ENCODE measurements at regions not wholly inside any gene's neighbourhood (a gene's known extent, or its start where the extent isn't known, plus 50 kb on each side); places are given as distances from the start of the nearest gene placed in this dataset.

DNA sequence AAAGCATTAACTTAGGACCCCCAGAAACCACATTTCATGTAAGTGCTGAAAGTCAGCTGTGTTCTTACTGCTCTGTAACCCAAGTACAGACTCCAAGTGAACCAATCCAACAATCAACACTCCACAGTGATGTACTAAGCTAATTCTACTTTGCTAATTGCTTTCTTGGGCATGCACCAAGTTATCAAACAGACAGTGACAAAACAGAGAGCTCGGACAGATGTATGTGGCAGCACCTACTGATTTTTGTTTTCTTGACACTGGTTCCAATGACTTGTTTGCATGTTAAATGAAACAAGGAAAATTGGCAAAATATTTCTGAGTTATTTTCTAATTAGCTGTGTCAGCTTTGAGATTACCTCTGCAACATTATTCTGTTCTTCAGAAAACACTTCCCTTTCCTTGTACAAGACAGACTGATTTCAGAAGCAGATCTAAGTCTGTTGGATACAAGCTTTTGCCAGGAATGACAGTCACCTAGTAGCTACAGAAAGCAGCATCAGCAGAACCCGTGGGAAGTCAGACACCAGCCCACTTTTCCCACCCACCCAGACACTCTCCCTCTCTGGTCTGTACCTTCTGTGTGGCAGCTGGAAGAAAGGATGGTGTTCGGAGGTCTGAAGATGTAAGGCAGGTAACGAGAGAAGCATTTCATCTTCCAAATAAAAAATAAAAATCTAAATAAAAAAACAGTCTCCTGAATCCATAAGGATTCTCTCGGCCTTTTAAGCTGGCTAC is 176.7 kb upstream of the PPP2R2B start:
- no peak for DNase-seq (ENCODE audit: low read depth)
- TF ChIP-seq, protein P1, sequence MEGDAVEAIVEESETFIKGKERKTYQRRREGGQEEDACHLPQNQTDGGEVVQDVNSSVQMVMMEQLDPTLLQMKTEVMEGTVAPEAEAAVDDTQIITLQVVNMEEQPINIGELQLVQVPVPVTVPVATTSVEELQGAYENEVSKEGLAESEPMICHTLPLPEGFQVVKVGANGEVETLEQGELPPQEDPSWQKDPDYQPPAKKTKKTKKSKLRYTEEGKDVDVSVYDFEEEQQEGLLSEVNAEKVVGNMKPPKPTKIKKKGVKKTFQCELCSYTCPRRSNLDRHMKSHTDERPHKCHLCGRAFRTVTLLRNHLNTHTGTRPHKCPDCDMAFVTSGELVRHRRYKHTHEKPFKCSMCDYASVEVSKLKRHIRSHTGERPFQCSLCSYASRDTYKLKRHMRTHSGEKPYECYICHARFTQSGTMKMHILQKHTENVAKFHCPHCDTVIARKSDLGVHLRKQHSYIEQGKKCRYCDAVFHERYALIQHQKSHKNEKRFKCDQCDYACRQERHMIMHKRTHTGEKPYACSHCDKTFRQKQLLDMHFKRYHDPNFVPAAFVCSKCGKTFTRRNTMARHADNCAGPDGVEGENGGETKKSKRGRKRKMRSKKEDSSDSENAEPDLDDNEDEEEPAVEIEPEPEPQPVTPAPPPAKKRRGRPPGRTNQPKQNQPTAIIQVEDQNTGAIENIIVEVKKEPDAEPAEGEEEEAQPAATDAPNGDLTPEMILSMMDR (IDR thresholded peaks at IDR 0.05; ENCODE audit: low read length, missing control alignments), result no peak
- no peak overlapping the region for H3K4me3 ChIP-seq (replicated peaks; ENCODE audit: low read depth, low read length)

DNA sequence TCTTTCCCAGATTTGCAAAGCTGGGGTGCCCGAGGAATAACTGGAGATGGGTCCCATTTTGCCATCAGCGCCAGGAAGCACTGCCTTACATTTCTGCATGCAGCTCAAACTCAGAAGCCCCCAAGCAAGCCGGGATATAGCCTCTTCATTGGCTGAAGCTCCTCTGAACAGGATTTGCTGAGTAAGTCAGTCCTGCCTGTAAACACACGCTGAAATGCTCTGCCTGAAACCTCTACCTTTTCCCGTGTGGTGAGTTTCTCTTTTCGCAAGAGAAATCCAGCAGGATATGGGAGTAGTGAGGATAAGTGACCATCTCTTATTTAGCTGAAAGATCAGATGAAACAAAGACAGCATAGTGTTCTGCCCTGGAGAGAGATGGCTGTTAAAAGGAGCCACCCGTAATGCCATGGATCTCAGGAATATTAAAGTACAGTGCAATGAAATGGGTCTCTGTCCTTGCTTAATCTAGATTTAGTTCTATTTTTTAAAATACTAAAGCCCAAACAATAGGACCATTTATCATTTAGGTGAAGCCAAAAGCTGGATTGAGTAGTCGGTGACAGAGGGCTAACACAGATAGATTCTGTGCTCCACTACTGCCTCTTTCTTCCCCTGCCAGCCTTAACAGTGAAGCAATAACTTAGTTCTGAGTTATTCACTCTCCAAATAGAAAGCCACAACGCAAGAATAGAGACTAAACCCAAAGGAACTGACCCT is 177.5 kb upstream of the PPP2R2B start:
- no peak for DNase-seq (ENCODE audit: low read depth)
- TF ChIP-seq, protein P1 (IDR thresholded peaks at IDR 0.05; ENCODE audit: low read length, missing control alignments), result no peak
- no peak overlapping the region for H3K4me3 ChIP-seq (replicated peaks; ENCODE audit: low read depth, low read length)

DNA sequence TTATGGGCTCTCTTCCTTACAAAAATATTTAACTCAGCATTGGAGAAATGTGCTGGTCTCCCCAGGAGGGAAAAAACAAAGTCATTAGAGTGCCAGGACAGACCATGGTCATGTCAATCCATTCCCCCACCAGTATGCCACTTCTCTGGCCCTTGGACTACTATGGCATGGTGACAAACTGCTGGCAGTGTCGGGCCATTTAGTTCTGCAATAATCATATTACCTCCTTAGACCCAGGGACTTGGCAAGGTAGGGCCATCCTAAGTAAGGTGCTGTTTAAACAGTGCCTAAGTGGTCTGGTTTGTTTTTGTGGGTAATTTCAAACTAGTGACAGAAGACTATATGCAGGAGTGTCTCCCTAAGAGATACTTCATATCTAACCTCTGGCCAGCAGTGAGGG is 177.8 kb upstream of the STK32A start:
- no peak for DNase-seq (ENCODE audit: low read depth)
- TF ChIP-seq, protein P1 (IDR thresholded peaks at IDR 0.05; ENCODE audit: low read length, missing control alignments), result no peak

DNA sequence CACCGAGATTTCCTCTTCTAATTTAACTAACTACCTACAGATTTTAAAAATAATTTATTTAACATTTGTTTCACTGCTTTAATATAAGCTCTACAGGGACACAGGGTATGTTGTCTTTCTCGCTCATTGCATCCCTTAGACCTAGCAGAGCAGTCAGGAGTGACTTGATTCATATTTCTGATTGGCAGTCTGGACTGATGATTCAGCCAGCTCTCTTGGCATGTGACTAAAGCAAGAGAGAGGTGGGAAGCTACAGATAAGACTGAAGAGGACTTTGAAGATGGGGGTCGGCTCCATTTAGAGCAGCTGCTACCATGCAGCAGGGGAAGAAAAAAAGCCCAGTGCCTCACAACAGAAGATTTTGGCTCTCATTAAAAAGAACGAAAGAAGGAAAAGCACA is 173.4 kb upstream of the STK32A start:
- TF ChIP-seq, protein P1 (IDR thresholded peaks at IDR 0.05; ENCODE audit: low read length, missing control alignments), result no peak
- DNase-seq (ENCODE audit: low read depth), result no peak
- no peak overlapping the region for H3K4me3 ChIP-seq (replicated peaks; ENCODE audit: low read depth, low read length)

More for the DNA sequence above, 177.8 kb upstream of the STK32A start:
- no peak overlapping the region for H3K4me3 ChIP-seq (replicated peaks; ENCODE audit: low read depth, low read length)

DNA sequence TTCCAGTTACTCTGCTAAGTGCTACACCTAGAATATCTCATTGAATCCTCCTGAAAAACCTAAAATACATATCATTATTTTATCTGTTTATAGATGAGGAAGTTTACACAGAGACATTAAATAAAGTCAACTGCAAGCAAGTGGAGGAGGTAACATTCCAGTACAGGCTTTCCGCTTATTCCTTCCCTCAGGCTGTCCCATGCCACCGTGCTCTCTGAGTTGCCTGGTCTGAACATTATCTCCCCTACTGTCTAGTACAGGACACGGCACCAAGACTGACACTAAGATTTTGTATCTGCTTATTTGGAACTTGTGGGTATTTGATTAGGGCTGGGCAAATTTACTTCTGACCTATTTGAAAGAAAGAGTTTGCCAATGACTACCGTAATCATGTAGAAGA is 172.4 kb upstream of the STK32A start:
- no peak overlapping the region for H3K4me3 ChIP-seq (replicated peaks; ENCODE audit: low read depth, low read length)
- TF ChIP-seq, protein P1 (IDR thresholded peaks at IDR 0.05; ENCODE audit: low read length, missing control alignments), result no peak
- DNase-seq (ENCODE audit: low read depth), result no peak

DNA sequence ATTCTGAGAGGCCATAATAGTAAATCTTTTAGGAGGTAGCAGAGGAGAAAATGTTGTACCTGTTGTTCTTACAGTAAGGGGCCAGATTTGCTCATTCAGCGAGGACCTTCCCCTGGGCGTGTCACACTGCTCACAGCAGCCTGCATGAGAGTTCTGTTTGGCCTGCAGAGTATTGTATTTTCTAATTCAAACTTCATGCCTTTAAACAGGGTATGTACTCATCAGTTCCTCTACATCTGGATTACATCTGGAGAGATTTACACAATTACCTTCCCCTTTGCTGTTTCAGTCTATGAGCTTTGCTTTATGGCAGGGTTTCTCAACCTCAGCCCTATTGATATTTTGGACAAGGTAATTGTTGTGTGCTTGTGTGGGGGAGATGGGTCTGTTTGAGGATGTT is 170.9 kb upstream of the STK32A start:
- no peak for DNase-seq (ENCODE audit: low read depth)
- no peak overlapping the region for H3K4me3 ChIP-seq (replicated peaks; ENCODE audit: low read depth, low read length)
- TF ChIP-seq, protein P1 (IDR thresholded peaks at IDR 0.05; ENCODE audit: low read length, missing control alignments), result no peak
